ENCODE measurements at regions not wholly inside any gene's neighbourhood (a gene's known extent, or its start where the extent isn't known, plus 50 kb on each side); places are given as distances from the start of the nearest gene placed in this dataset.

DNA sequence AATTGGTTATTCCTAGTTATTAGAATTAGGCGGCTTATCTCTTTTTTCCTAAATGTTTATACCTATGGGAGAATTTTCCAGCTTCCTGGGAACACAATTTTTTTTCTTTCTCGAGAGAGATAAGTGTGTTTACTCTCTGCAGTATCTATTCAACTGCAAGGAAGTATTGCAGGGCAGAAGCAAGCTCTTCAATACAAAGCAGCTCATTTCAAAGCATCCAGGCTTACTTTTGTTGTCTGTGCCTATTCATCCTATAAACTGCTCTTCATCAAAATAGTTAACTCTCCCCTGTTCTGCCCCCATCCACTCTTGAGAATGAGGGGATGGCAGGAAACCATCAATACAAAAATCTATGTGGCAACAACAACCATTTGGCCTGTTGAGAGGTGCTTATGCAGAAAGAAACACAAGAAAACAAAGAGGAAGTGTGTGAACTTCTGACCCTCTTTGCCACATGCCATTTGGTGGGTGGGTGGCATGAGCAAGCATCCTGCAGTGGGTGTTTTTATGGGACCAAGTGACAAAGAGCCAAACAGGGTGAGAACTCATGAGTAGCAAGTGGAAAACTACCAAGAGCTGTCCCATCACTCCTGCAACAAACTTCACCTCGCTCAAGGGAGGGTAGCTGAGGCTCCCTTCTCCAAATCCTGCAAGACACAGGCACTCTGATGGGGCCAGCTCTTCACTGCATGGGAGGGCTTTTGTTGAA lies 50.6 kb upstream of the MRPS6 start:
- DNase-seq (ENCODE audit: low spot score): peak; percentile 16

DNA sequence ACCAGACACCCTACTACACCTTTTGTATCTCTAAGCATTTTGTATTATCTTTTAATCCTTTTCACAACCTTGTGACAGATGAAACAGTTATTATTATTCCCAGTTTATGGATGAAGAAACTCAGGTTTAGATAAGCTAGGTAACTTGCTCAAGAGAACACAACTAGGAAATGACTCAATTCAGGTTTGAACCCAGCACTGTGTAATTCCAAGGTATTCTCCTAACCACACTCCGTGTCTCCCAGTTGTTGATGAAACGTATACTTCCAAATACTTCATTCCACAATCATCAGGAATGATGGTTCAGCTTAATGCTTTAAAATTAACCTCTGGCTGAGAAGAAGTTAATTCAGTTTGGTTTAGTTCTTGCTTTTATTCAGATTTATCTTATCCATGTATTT lies 51.7 kb upstream of the MRPS6 start:
- no peak for DNase-seq (ENCODE audit: low spot score)

DNA sequence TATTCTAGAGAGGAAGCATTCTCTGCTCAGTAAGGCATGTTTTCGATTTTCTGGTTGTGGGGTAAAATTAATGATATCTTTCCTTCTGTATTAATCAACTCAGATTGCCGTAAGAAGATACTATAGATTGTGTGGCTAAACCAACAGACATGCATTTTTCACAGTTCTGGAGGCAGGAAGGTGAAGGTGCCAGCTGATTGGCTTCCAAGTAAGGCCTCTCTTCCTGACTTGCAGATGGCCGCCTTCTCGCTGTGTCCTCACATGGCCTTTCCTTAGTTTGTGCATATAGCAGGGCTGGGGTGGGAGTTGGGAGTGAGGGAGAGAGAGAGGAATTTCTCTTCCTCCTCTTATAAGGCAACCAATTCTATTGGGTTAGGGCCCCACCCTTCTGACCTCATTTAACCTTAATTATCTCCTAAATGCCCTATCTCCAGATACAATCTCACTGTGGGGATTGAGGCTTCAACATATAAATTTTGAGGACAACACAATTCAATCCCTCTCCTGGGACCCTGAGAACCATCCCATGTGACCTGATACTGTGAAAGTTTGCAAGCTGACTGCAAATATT lies 52.3 kb upstream of the MRPS6 start:
- DNase-seq (ENCODE audit: low spot score): no peak

DNA sequence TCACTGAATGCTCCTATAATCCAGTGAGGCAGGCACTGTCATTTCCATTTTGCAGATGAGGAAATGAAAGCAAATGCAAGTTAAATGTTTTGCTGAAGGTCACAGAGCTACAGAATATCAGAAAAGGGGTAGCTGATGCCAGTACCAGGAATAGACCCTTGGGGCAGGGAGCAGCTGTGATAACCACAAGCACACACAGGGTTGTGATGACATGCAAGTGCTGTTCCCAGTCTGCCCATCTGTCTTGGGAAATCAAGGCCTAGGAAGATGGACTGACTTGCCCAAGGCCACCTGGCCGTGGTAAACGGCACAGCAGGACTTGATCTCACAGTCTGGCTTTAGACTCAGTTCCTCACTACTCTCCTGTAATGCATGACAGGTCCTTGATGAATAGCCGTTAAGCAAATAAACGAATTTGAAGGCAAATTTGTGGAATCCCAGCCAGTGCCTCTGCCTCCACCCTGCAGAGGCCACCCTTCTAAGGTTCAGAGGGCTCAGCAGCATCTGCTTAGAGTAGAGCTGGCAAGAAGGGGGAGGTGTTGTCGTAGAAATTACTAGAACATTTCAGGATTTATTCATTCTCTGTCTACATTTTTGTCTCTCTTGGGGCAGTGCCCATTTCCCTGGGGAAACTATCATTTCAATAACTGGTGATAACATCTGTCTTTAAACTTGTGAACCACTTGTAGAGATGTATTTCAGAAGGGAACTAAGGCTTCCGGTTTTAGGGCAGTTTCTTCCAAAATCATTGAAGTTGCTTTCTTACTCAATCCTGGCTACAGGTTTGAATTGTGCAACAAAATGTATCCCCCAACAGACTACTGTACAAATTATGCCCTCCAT lies 53.2 kb upstream of the MRPS6 start:
- DNase-seq (ENCODE audit: low spot score): peak; percentile 20

DNA sequence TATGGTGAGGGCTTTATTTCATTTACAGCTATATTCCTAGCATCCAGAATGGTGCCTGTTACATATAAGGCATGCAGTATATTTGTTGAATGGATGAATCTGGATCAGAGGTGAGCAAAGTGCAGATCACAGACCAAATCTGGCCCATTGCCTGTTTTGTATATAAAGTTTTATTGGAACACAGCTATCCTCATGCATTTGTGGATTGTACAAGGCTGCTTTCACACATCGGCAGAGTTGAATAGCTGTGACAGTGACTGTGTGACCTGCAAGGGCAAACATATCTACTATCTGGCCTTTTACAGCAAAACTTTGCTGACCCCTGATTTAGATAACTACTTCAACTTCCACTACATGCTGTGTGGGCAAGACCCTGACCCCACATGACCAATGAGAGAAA lies 54.0 kb upstream of the MRPS6 start:
- DNase-seq (ENCODE audit: low spot score): no peak

DNA sequence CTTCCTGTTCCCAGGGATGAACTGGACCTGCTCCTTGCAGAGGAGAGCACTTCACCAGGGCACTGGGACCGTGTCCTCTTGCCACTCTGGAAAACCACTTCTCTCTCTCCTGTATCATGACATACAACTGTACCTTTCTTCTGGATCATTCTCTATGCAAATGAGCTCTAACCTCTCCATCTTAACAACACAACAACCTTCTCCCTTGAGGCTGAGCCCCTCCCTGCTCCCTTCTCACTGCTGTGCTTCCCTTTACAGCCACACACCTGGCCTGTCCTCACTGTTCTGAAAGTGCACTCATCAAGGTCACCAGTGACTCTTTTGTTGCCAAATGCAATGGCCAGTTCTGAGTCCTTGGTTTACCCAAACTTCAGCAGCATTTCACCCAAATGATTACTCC lies 54.5 kb upstream of the MRPS6 start:
- DNase-seq (ENCODE audit: low spot score): no peak

DNA sequence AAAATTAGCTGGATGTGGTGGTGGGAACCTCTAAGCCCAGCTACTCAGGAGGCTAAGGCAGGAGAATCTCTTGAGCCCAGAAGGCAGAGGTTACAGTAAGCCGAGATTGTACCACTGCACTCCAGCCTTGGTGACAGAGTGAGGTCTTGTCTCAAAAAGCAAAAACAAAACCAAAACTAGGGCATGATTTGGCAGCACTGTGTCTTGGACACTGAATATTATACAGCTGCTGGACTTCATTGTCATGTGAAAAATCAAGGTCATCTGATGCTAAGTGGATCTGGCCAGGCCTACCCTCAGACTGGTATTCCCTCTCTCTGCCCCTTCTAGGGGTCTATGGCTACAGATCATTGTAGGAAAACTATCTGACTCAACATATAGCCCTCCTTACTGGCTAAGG lies 55.2 kb upstream of the MRPS6 start:
- DNase-seq (ENCODE audit: low spot score): no peak

DNA sequence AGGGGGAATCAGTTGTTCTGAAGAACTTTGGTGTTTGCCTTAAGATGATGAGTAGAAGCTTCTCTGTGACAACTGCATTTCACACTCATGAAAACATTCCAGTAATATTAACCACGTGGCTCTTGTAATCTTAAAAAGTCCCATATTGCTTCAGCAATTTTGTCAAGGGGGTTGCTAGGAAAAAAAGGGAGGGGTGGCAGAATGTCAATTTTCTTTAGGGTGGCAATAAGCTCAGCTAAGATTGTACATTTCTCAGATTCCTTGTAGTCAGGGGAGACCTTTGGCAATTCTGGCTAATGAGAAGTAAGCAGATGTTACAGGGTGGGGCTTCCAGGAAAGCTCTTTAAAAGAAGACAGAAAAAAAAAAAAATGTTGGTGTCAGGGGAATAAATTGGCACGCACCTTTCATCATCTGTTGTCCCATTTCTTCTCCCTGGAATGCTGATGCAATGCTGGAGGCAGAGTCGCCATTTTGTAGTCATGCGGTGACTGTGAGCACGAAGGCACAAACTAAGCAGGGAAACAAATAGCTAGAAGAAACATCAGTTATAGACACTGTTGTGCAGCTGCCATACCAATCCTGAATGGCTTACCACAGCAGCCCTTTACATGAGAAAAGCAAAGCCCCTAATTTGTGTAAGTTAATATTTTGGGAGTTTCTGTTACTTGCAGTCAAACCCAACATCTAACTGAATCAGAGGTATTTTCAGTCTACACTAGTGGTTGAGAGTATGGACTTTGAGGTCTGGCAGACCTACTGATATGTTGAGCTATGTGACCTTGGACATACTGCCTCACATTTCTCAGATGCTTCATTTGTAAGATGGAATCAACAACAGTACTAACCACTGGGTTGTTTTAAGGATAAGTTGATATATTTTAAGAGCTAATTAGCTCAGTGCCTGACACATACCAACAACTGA lies 56.1 kb upstream of the MRPS6 start:
- no peak for DNase-seq (ENCODE audit: low spot score)

DNA sequence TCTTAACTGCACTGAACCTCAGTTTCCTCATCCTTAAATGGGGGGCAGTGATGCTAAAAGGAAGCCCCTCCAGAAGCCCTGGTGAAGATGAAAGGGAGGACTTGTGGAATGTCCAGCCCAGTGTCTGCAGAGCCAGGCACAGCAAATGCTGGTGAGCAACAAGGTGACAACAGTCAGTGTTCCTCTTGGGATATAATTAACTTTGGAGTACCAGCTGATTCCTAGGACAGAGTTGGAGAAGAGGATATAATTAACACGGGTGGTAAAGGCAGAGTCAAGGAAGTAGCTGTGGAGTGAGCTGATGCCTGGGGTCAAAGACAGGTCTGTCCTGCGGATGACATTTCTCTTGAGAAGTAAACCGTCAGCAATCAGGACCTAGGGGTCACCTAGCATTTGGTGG lies 60.7 kb upstream of the MRPS6 start:
- no peak for DNase-seq (ENCODE audit: low spot score)

DNA sequence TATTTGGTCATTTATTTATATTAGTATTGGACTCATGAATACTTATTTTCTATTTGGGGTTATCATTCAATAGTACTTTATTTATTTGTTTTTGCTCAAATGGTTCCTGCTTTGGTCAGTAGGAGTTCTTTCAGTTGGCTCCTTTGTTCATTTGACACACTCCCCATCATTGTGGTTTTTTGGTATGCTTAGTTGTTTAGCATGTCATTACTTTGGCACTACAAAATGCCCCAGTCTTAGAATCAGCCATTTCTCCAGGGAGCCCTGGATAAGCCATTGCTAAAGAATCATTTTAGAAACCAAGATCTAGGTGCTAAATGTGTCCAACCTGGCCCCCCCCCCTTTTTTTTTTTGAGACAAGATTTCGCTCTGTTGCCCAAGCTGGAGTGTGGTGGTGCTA lies 61.7 kb upstream of the MRPS6 start:
- DNase-seq (ENCODE audit: low spot score): no peak

DNA sequence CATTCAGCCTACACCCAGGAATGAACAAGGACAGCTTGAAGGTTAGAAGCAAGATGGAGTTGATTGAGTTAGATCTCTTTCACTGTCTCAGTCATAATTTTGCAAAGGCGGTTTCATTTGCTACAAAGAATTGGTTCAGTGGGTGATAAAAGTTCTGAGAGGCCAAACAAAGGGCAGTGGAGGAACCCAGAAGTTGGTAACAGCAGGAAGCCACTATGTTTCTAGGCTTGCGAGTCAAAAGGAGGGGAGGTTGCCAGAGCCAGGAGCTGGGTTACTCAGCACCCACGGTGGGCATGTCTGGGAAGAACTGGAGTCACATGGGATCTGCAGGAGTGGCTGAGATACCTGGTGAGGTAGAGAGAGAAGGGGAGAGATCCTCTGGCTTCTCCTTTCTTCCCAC lies 64.2 kb upstream of the MRPS6 start:
- no peak for DNase-seq (ENCODE audit: low spot score)

DNA sequence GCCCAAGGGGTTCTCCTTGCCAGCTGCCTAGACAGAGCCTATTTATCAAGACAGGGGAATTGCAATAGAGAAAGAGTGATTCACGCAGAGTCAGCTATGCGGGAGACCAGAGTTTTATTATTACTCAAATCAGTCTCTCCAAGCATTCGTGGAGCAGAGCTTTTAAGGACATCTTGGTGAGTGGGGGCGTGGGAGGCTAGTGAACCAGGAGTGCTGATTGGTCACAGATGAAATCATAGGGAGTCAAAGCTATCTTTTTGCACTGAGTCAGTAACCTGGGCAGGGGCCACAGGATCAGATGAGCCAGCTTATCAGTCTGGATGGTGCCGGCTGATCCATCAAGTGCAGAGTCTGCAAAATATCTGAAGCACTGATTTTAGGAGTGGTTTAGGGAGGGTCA lies 64.8 kb upstream of the MRPS6 start:
- no peak for DNase-seq (ENCODE audit: low spot score)

DNA sequence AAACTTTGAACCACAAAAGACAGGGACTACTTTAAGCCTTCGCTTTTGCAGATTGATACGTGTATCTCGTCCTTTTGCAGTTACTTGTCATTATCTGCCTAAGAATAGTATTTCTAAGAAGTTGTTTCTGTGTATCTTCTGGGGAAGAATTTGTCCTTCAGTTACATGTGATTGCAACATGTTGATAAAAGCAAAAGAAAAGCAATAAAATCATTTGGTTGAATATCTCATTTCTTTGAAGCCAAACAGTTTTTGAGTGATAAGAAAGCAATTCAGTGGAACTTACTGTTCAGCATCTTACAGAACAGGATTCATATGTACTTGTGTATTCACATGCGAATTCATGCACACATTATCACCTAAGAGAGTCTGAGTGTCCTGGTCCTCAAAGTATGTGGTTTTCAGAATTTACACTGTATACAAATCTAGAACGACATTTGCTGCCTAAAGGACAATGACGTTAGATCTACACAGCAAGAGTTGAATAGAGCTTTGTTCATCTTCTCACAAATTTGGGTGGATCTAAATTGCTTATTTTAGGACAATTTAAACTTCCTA lies 66.7 kb upstream of the MRPS6 start:
- no peak for DNase-seq (ENCODE audit: low spot score)

DNA sequence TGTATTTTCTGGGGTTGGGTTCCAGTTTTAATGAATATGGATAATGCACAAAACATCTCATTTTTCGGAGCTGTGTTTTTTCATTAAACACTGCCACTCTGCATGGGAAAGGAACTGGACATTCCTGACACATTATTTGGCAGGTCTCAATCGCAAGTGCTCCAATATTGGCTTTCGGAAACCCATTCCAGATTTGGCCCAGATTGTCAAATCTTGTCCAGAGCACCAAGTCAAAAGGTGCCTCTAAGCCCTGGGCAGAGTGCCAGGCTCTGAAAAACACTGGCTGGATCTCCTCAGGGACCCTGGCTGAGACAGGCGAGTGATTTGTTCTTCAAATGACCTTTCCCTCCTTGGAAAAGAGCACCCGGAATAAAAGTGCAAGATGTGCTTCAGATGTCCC lies 68.4 kb upstream of the MRPS6 start:
- DNase-seq (ENCODE audit: low spot score): no peak

DNA sequence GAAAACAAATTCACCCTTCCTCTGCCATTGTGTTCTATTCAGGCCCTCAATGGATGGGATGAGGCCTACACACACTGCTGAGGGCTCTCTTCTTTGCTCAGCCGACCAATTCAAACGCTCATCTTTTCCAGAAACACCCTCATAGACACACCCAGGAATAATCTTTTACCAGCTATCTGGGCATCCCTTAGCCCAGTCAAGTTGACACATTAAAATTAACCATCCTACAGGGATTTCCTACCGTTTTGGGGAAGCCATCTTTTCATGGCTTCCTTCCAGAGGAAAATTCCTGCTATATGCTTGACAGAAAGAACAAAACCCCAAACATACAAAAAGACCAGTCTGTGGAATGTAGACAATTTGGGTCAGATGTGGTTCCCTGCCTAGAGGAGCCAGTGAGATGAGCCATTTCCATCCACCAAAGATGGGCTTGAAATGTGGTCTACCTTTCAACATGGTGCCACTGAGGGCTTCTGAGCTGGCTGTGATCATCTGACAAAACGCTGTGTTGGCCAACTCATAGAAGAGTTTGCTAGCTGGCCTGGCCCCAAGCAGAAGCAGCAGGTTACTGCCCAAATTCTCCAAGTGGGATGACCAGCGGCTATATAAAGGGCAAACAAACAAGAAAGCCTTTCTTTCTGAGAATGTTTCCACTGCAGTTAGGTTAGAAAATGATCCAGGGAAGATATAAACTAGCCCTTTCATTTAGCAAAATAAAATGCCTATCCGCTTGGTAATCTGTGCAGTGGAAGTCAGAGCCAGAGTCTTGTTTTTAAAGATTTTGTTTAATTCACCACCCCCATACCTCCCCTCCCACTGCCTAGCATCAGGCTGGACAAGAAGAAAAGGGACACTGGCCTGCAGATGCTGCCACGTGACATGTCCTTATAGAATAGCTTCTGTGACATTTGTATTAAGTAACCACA lies 69.1 kb upstream of the MRPS6 start:
- no peak for DNase-seq (ENCODE audit: low spot score)

DNA sequence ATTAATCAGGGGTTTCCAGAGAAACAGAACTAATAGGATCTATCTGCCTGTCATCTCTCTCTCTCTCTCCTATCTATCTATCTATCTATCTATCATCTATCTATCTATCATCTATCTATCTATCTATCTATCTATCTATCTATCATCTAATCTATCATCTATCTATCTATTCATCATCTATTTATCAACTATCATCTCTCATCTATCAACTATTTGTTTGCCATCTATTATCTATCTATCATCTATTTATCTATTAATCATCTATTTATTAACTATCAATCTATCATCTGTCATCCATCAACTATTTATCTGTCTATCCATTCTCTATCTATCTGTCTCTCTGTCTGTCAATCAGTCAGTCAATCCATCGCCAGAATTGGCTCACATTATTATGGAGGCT lies 70.0 kb upstream of the MRPS6 start:
- DNase-seq (ENCODE audit: low spot score): no peak

DNA sequence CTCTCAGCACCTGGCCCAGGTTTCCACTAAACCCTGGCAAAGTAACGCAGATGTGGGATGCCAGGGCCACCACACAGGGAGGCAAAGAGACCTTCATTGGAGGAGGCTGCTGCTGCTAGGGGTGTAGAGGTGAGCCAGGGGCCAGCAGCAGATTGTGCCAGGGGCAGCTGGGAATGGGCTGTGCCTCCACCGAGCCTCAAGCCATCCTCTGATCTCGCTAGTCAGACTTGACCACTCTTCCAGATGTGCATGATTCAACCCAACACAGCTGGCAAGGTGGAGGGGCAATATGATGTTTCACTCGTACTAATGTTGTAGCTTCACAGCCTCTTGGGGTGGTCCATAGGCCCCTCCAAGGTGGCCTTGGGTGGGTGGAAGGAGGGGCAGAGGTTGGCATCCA lies 73.0 kb upstream of the MRPS6 start:
- DNase-seq (ENCODE audit: low spot score): no peak

DNA sequence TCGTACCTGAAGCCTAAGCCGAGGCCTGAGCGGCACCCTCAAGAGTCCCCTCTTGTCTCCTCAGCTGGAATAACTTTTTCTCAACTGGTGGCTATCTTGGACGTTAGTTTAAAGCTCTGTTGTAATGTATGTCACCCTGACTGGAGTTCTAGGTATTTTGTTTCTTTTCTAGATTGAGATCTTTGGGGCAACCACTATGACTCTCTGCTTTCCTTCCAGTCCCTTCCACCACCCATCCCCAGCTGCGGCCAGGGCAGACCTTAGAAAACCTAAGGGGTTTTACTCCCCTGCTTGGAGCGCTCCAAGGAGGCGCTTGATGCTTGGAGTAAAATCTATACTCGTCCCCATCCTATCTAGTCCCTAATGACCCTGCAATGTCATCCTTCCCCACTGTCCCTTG lies 74.6 kb upstream of the MRPS6 start:
- DNase-seq (ENCODE audit: low spot score): no peak

DNA sequence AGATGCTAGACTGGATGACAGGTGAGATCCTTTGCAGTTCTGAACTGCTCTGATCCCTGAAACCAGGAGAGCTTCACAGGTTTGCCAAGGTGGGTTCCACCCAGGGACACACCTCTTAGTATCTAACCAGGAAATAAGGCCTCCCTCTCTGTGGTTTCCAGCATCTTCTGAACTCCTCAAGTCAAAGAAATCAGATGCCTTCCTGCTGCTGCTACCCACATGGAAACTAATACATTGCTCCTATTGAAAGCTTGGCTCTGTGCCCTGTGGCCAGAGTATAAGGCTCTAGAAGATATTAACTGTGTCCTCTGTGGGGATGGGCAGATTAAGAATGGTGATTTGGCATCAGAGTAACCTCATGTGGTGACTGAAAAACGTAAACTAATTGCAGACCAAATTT lies 75.0 kb upstream of the MRPS6 start:
- DNase-seq (ENCODE audit: low spot score): no peak

DNA sequence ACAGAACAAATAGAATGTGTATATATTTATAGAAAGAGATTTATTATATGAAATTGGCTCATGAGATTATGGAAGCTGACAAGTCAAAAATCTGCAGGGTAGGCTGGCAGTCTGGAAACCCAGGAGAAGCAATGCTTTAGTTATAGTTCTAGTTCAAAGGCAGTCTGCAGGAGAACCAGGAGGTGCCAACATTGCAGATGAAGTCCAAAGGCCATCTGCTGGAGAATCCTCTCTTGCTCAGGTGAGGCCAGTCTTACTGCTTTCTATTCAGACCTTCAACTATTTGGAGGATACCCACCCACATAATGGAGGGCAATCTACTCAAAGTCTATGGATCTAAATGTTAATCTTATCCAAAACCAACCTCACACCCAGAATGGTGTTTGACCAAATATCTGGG lies 75.9 kb upstream of the MRPS6 start:
- DNase-seq (ENCODE audit: low spot score): no peak

DNA sequence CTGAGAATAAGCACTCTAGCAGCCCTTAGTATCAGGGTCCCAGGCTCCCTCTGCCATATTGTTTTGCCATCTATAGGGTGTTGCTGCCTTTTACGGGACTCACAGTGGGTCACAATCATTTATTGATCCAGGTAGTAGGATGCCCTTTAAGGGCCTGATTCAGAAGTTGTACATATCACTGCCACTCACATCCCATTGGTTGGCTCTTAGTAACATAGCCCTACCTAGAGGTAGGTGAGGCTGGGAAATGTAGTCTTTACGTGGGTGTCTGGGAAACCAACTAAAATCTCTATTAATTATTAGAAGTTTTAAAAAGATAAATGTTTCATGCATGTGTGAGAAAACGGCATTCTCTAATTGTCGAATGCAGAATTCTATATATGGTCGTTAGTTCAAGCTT lies 78.8 kb upstream of the ATP5PO start:
- DNase-seq (ENCODE audit: low spot score): no peak

Measured in Ammon's horn (tissue), 1 donor.